ENCODE measurements at regions not wholly inside any gene's neighbourhood (a gene's known extent, or its start where the extent isn't known, plus 50 kb on each side); places are given as distances from the start of the nearest gene placed in this dataset.

- H3K4me3 Mint-ChIP-seq (ENCODE audit: unreplicated experiment) = no peak overlapping the region
- H3K27me3 Mint-ChIP-seq (ENCODE audit: unreplicated experiment) = peaks cover 10% of the 10 kb centered on the region
- H3K9me3 Mint-ChIP-seq (ENCODE audit: unreplicated experiment) = no peaks in the 10 kb centered on the region
- TF ChIP-seq, protein P1, sequence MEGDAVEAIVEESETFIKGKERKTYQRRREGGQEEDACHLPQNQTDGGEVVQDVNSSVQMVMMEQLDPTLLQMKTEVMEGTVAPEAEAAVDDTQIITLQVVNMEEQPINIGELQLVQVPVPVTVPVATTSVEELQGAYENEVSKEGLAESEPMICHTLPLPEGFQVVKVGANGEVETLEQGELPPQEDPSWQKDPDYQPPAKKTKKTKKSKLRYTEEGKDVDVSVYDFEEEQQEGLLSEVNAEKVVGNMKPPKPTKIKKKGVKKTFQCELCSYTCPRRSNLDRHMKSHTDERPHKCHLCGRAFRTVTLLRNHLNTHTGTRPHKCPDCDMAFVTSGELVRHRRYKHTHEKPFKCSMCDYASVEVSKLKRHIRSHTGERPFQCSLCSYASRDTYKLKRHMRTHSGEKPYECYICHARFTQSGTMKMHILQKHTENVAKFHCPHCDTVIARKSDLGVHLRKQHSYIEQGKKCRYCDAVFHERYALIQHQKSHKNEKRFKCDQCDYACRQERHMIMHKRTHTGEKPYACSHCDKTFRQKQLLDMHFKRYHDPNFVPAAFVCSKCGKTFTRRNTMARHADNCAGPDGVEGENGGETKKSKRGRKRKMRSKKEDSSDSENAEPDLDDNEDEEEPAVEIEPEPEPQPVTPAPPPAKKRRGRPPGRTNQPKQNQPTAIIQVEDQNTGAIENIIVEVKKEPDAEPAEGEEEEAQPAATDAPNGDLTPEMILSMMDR (IDR thresholded peaks at IDR 0.05) = no peak
- H3K36me3 Mint-ChIP-seq (ENCODE audit: unreplicated experiment) = no peaks in the 10 kb centered on the region
- H3K4me1 Mint-ChIP-seq (ENCODE audit: unreplicated experiment) = peaks cover 6% of the 10 kb centered on the region
- DNase-seq (ENCODE audit: extremely low spot score, unreplicated experiment) = no peak
- no peak overlapping the region for H3K27ac Mint-ChIP-seq (ENCODE audit: unreplicated experiment)
These were observed 341.7 kb downstream of the CD83 start for GRCh38 chr6:14459315-14459714.

- no peak overlapping the region for H3K4me3 Mint-ChIP-seq (ENCODE audit: unreplicated experiment)
- H3K4me1 Mint-ChIP-seq (ENCODE audit: unreplicated experiment) = peaks cover 6% of the 10 kb centered on the region
- peaks cover 5% of the 10 kb centered on the region for H3K9me3 Mint-ChIP-seq (ENCODE audit: unreplicated experiment)
- peaks cover 22% of the 10 kb centered on the region for H3K27me3 Mint-ChIP-seq (ENCODE audit: unreplicated experiment)
- H3K36me3 Mint-ChIP-seq (ENCODE audit: unreplicated experiment) = peaks cover 2% of the 10 kb centered on the region
- no peak overlapping the region for H3K27ac Mint-ChIP-seq (ENCODE audit: unreplicated experiment)
- TF ChIP-seq, protein P1 (IDR thresholded peaks at IDR 0.05) = no peak
- no peak for DNase-seq (ENCODE audit: extremely low spot score, unreplicated experiment)
These were observed 343.0 kb downstream of the CD83 start for GRCh38 chr6:14460556-14460955.

DNA sequence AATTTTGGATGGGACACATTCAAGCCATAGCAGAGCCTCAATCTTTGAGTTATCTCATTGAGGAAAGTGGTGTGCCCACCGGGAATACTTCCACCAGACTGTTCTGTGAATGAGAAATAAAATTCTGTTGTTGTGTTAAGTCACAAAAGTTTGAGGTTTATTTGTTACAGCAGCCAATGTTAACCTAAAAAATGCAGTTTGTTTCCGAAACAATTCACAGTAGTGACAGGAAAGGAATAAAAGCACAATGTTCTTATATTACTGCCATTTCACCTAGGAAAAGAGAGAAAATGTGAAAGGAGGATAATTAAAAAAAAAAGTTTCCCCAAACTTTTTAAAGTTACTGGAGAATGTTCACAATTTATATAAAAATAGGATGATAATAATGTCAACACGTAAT, 344.6 kb downstream of the CD83 start:
- peaks cover 35% of the 10 kb centered on the region for H3K27me3 Mint-ChIP-seq (ENCODE audit: unreplicated experiment)
- TF ChIP-seq, protein P1 (IDR thresholded peaks at IDR 0.05) = no peak
- no peak overlapping the region for H3K4me3 Mint-ChIP-seq (ENCODE audit: unreplicated experiment)
- DNase-seq (ENCODE audit: extremely low spot score, unreplicated experiment) = no peak
- peaks cover 5% of the 10 kb centered on the region for H3K9me3 Mint-ChIP-seq (ENCODE audit: unreplicated experiment)
- no peak overlapping the region for H3K27ac Mint-ChIP-seq (ENCODE audit: unreplicated experiment)
- H3K4me1 Mint-ChIP-seq (ENCODE audit: unreplicated experiment) = peaks cover 10% of the 10 kb centered on the region
- peaks cover 2% of the 10 kb centered on the region for H3K36me3 Mint-ChIP-seq (ENCODE audit: unreplicated experiment)

GRCh38 chr6:14462566-14462965, 345.0 kb downstream of the CD83 start:
- Mint-ChIP-seq H3K27ac (ENCODE audit: unreplicated experiment) (no peak overlapping the region), H3K9me3 (ENCODE audit: unreplicated experiment) (peaks cover 5% of the 10 kb centered on the region), H3K4me1 (ENCODE audit: unreplicated experiment) (peaks cover 10% of the 10 kb centered on the region), H3K36me3 (ENCODE audit: unreplicated experiment) (peaks cover 2% of the 10 kb centered on the region), H3K27me3 (ENCODE audit: unreplicated experiment) (peaks cover 38% of the 10 kb centered on the region), H3K4me3 (ENCODE audit: unreplicated experiment) (no peak overlapping the region)
- no peak for DNase-seq (ENCODE audit: extremely low spot score, unreplicated experiment)
- TF ChIP-seq, protein P1 (IDR thresholded peaks at IDR 0.05) = no peak

DNA sequence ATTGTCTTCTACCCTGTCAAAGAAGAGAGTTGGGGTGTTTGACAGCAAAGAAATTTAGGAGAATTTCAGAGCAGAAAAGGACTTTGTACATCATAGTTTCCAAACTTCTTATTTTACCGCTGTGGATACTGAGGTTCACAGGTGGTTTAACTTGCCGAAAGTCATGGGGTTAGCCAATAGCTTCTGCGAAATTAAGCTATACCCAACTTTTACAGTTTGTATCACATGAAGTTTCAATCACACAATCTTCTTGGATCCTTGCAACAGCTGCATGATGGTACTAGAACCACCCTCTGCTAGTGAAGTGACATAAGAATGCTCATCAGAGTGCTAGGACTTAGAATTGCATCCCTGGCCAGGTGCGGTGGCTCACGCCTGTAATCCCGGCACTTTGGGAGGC, 345.5 kb downstream of the CD83 start:
- Mint-ChIP-seq H3K4me1 (ENCODE audit: unreplicated experiment) (peaks cover 9% of the 10 kb centered on the region), H3K4me3 (ENCODE audit: unreplicated experiment) (no peak overlapping the region), H3K27ac (ENCODE audit: unreplicated experiment) (no peak overlapping the region), H3K36me3 (ENCODE audit: unreplicated experiment) (peaks cover 2% of the 10 kb centered on the region), H3K27me3 (ENCODE audit: unreplicated experiment) (peaks cover 42% of the 10 kb centered on the region), H3K9me3 (ENCODE audit: unreplicated experiment) (peaks cover 5% of the 10 kb centered on the region)
- DNase-seq (ENCODE audit: extremely low spot score, unreplicated experiment) = no peak
- TF ChIP-seq, protein P1 (IDR thresholded peaks at IDR 0.05) = no peak

Measured in osteocyte (in vitro differentiated cells).